IPS-18c (cell line): ENCODE measurements at regions not wholly inside any gene's neighbourhood (a gene's known extent, or its start where the extent isn't known, plus 50 kb on each side); places are given as distances from the start of the nearest gene placed in this dataset.
"Not testable (repeated sequence)": the region's sequence is repeated elsewhere in the genome, so short reads cannot be mapped to it uniquely, and the experiment has no call there.

ENCODE experiments used
- H3K4me3 ChIP-seq: 2 replicates; pipeline ENCODE4 v1.7.0; 2013; ENCODE audit warnings: low read depth, mild to moderate bottlenecking, low read length, moderate library complexity; ENCODE audit not compliant: insufficient read depth
- H3K9me3 ChIP-seq: one replicate; pipeline ENCODE4 v1.6.1; 2013; ENCODE audit warnings: mild to moderate bottlenecking, low read length, moderate library complexity; ENCODE audit not compliant: control insufficient read depth, insufficient read depth

DNA sequence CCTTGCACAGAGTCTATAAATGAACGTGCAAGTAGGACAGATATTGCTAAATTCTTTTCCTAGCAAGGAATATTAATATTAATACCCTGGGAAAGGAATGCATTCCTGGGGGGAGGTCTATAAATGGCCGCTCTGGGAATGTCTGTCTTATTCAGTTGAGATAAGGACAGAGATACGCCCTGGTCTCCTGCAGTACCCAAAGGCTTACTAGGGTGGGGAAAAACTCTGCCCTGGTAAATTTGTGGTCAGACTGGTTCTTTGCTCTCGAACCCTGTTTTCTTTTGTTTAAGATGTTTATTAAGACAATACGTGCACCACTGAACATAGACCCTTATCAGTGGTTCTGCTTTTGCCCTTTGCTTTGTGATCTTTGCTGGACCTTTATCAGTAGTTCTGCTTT is 122.0 kb downstream of the ART5 start:
- not testable (repeated sequence) for H3K9me3 ChIP-seq, H3K4me3 ChIP-seq

GRCh38 chr11:3516934-3517567 is 124.7 kb downstream of the ART5 start:
- H3K4me3 ChIP-seq, H3K9me3 ChIP-seq: not testable (repeated sequence)

DNA sequence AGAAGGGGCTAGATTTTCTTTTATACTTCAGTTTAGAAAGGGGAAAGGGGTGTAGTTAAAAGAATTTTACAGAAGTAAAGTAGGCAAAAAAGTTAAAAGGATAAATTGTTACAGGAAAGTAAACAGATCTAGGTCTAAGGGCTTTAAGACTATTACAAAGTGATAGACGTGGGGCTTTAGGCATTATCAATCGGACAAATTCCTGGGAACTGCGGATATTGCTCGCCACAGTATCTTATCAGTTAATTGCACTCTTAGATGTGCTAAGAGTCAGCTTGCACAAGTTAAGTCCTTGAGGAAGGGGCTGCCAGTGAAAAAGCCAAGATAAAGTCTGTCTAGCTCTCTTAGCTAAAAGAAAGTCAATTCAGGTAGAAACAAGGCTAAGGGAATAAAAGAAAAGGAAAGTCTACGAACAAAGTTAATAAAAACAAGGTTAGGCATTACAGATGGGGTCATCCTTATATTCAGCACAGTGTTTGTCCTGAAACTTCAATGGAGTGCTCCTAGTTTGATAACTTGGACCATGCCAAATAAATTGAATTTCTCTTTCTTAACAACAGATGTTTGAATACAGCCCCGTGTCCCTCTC is 125.4 kb downstream of the ART5 start:
- H3K4me3 ChIP-seq, H3K9me3 ChIP-seq: not testable (repeated sequence)

DNA sequence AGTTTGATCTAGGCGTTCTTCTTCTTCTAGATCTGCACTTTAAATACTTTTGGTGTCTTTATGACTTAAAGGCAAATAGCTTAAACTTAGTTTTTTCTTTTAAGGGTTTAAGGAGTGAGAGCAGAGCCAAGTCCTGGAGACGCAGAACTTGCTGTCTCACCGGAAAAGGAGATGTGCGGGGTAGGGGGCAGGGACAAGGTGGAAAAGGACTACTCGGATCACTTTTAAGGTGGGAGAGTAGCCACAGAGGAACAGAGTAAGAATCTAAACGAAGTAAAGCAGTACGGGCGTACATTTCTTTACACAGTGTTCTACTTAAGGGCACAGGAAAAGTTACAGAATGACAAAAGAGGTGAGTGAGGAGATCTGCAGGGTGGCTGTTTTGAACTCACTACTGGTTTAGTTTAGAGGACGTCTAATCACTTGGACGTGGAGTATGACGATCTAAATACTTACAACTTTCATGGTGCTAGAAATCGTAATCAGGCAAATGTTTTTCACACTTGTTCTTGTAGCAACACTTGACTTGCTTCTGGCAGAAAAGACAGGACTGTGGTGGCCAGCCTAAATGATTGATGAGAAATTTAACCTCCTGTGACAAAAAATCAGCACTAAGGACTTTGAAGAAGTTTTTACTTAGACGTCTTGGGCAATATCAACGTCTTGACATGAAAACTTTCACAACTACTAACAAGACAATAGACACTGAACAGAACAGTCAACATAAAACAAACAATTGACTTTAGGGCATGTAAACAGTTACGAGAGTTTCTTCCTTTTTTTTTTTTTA is 127.0 kb downstream of the ART5 start:
- H3K9me3 ChIP-seq, H3K4me3 ChIP-seq: not testable (repeated sequence)

DNA sequence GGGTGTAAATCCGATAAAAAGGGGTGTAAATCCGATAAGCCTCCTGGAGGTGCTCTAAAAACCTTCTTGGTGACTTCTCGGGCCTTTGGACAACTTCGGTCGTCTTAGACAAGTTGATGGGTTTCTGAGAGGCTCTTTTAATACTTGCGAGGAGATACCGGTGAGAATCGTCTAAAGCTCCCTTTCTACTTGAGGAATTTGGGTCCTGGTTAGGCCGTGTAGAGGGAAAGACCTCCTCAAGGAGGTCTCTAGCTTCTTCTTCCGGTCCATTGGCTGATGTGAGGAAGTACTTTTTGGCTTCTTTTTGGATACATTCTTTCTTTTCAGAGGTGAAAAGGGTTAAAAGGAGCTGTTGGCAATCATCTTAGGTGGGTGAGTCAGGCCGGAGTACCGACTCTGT is 128.5 kb downstream of the ART5 start:
- H3K4me3 ChIP-seq, H3K9me3 ChIP-seq: not testable (repeated sequence)

DNA sequence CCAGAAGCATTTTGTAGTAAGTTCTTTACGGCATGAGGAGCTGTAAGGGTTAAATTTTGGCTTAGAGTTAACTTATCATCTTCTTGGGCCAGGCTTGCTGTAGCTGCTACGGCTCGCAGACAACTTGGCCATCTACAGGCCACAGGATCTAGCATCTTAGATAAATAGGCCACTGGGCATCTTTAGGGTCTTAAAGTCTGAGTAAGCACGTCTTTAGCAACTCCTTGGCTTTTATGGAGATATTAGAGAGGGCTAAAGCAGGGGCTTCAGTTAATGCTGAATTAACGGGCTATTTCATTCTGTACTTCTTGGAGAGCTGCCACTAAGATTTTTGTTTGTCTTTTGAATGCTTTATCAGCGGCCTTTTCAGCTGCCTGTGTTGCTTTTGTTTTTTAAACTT is 129.0 kb downstream of the ART5 start:
- not testable (repeated sequence) for H3K4me3 ChIP-seq, H3K9me3 ChIP-seq

- H3K9me3 ChIP-seq, H3K4me3 ChIP-seq: not testable (repeated sequence)
Observed at GRCh38 chr11:3512133-3512703, 129.6 kb downstream of the ART5 start.

DNA sequence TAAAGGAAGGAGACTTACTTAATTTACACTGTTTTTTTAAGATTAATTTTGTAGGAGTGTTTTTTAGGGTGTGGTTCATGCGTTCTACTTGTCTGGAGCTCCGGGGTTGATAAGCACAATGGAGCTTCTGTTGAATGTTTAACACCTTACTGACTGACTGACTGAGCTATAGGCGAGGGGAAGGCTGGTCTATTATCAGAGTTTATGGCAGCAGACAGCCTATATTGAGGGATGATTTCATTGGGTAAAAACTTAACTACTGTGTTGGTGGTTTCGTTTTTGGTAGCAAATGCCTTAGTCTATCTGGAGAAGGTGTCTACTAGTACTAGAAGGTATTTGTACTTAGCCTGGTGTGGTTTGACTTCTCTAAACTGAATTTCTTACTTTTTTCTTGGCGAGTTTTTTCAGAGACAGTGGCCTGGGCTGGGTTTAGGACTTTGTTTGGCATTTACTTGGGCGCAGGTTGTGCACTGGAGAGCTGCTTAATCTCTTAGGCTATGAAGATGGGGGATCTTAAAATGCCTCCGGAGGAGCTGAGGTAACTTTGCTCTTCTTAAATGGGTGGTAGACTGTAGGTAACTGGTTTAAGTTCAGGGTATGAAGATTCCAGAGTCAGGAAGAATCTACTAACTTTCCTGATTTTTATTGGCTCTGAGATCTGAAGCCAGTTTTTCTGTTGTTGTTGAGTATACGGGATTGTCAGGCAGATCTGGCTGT is 130.2 kb downstream of the ART5 start:
- H3K4me3 ChIP-seq, H3K9me3 ChIP-seq: not testable (repeated sequence)

- not testable (repeated sequence) for H3K9me3 ChIP-seq, H3K4me3 ChIP-seq
Observed at GRCh38 chr11:3509563-3509962, 130.6 kb upstream of the ZNF195 start.

DNA sequence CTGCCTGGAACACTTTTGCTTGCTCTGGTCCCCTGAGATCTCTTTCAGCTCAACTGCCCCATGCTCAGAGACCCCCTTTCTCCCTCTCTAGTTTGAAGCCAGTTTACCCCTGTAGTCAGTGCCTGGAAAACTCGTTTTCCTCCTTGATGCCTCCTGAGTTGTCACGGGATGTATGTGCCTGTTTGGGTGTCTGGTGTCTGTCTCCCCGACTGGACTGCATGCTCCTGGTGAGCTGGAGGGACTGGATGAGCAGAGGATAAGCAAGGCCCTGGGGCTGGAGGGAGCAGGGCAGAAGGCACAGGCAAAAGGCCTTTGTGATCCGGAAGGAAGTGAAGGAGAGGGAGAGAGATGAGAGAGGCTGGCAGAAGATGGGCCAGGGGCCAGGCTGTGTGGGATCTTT is 120.3 kb upstream of the ZNF195 start:
- H3K4me3 ChIP-seq = not testable (repeated sequence)

DNA sequence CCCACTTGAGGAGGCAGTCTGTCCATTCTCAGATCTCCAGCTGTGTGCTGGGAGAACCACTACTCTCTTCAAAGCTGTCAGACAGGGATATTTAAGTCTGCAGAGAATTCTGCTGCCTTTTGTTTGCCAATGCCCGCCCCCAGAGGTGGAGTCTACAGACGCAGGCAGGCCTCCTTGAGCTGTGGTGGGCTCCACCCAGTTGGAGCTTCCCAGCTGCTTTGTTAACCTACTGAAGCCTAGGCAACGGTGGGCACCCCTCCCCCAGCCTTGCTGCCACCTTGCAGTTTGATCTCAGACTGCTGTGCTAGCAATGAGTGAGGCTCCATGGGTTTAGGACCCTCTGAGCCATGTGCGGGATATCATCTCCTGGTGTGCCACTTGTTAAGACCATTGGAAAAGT is 119.4 kb upstream of the ZNF195 start:
- H3K4me3 ChIP-seq, H3K9me3 ChIP-seq: not testable (repeated sequence)

More for the DNA sequence above, 120.3 kb upstream of the ZNF195 start:
- not testable (repeated sequence) for H3K9me3 ChIP-seq

GRCh38 chr11:3493152-3493551 is 114.2 kb upstream of the ZNF195 start:
- H3K4me3 ChIP-seq, H3K9me3 ChIP-seq: not testable (repeated sequence)

DNA sequence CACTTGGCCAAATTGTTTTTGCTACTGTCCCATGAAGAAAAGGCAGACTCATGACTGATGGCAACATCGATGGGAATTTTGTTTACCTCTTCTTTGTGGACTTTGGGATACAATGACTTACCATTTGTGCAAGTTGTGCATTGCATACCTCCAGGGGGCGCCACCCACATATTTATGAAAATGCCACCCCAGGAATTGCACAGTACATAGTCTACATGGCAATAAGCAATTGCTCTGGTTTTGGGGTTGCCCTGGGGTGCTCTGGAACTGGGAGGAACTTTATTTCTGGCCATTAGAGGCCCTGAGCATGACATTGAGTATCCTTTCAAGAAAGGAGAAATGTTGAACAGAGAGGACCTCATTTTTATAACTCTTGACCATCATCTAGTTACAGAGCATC is 109.1 kb upstream of the ZNF195 start:
- H3K9me3 ChIP-seq, H3K4me3 ChIP-seq: not testable (repeated sequence)

- not testable (repeated sequence) for H3K4me3 ChIP-seq, H3K9me3 ChIP-seq
Observed at GRCh38 chr11:3485737-3486136, 106.8 kb upstream of the ZNF195 start.

GRCh38 chr11:3476937-3477885 is 98.3 kb upstream of the ZNF195 start:
- not testable (repeated sequence) for H3K4me3 ChIP-seq, H3K9me3 ChIP-seq

GRCh38 chr11:3476084-3476936 is 97.4 kb upstream of the ZNF195 start:
- H3K4me3 ChIP-seq, H3K9me3 ChIP-seq: not testable (repeated sequence)
